Activated effector memory CD4-positive, alpha-beta T cell treated with anti-CD3 and anti-CD28 coated beads, Interleukin-2, amount 50 U/mL, for 16 hours (primary cell): ENCODE measurements at regions not wholly inside any gene's neighbourhood (a gene's known extent, or its start where the extent isn't known, plus 50 kb on each side); places are given as distances from the start of the nearest gene placed in this dataset.
"Not testable (repeated sequence)": the region's sequence is repeated elsewhere in the genome, so short reads cannot be mapped to it uniquely, and the experiment has no call there.

ENCODE experiments used
- DNase-seq: peaks from one replicate; pipeline ENCODE4 v3.0.0-alpha.2; 2020

DNA sequence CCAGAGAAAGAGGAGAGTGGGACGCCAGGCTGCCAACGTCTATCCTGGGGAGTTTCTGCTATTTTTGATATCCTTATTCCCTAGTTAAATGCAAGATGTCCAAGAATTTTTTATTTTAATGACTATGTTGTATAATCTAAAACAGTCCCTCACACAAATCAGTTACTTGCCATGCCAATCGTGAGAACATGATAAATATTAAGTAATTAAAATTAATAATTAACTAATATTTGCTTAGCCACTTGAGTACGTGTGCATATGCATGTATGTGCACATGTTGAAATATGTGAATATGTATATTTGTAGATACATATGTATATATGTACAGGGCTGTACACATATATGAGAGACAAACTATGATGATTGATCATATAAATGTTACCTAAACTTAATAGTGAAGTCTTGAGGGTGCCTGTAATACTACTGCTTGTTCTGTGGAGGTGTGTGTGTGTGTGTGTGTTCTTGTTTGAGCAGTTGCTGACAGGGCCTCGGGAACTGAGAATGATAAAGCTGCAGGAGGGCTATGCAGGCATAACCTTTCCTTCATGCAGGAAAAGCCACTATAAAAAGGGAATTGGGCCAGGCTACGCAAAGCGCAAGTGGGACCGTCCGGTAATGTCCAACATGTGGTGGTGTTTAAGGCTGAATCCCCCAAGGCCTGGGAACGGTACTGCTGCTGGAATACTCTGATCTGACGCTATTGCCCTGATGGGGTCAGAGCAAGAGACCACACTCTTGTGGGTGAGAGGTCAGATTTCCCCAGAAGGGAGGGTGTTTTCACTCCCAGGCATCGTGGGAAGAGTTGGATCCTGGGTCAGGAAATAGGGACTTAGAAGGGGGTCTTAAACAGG is 148.3 kb upstream of the TBX18 start:
- DNase-seq, result no peak

DNA sequence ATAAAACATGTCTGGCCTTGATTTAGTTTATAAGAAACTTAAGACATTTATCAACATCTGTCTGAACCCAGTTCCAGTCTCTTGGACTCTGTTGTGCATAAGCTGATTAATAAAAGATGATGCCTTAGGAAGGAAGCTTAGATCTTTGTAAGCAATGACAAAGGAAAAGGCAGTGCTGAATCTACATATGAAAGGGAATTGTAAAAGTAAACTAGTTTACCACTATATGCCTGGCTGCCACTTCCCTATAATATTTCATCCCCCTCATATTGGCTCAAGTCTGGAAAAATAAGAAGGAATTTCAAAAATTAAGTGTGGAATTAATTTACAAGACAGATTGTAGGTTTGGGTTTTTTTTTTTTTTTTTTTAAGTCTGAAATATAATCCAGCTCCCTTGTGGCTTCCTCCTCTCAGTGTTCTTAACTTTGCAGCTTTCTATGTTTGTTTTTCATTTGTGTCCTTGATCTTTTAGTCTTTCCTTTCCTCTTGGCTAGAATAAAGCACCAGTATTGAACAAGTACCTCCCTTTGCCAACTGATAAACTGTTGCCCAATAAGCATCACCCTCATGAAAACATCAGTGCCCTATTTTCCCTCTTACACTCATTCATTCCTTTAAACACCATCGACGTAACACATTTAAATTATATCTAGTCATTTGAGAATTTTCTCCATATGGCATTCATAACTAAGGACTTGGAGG is 146.7 kb upstream of the TBX18 start:
- no peak for DNase-seq

DNA sequence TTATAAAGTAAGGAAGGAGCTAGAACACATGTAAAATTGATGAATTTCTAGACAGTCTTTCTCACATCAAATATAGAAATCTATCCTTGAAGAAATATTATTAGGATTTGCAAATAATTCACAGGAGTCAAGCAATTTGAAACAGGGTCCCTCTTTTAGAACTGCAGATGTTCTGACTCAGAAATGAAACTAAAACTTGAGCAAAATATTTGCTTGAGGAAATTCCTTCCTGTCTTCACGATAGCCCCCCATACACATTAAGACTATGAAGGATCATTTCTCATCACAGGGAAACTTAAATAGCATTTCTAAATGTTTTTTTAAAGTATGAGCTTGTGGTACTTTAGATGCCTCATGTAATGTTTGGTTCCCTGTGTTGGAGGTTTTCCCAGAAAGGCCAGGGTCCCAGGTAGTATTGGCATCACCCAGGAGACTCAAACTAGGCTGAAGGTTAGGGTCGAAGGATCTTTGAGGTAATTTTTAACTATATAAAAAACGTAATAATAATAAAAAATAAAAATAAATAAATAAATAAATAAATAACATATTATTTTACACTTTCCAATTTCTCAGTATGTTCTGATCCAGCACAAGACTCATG is 144.0 kb upstream of the TBX18 start:
- DNase-seq, result no peak

DNA sequence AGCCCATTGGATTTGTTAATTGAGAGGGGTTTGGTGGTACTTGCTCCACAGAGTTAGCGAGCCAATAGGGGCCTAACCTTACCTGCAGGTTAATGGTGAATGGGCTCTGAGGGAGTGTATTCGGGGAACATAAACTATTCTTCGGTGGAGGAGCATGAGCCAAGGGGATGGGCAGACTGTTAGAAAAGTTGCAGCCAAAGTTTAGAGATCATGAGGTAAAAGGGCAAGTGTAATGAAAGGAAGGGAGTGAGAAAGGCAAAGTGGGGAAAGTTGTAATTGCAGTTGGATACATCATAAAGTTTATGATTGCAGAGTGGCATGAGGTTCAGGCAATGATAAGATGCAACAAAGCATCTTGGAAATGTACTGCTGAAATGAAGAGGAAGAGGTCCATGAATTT is 142.1 kb upstream of the TBX18 start:
- DNase-seq, result no peak

DNA sequence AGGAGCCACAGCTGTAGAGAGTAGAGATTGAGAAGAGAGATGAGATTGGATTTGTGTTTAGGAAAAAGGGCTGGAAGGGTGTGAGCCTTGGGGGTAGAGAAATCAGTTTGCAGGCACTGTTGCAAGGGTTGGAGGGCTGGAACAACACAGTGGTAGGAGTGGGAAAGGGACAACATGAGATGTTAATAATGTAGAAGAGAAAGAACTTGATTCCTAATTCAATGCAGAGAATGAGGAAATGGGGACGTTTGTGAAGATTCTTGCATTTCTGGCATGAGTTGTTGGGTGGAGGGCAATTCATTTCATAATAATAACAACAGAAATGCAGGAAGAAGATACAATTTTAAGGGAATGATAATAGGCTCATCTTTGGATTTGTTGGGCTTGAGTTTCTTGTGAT is 141.4 kb upstream of the TBX18 start:
- DNase-seq, result no peak

DNA sequence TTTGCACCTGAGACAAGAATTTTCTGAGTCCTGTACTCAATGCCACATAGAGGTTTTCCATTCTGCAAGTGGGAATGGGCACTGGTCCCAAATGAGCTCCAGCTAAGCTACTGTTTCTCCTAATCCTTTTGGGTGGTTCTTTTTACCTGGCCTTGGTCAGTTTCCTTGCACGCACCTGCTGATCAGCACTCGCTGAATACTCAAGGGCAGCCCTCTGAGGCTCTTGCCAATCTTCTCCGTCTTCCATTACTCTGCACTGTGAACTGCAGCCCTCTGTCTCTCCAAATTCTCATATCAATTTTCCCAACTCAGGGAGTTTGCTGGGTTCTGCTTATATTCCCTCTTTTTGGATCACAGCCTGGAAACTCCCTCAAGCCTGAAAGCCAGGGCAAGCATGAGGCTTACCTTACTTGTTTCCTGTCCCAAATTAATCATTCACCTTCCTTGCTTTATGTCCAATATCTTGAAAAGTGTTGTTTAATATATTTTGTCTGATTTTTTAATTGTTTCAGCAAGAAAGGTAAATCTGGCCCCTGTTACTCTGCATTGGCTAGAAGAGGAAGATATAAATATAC is 138.0 kb upstream of the TBX18 start:
- DNase-seq, result no peak

DNA sequence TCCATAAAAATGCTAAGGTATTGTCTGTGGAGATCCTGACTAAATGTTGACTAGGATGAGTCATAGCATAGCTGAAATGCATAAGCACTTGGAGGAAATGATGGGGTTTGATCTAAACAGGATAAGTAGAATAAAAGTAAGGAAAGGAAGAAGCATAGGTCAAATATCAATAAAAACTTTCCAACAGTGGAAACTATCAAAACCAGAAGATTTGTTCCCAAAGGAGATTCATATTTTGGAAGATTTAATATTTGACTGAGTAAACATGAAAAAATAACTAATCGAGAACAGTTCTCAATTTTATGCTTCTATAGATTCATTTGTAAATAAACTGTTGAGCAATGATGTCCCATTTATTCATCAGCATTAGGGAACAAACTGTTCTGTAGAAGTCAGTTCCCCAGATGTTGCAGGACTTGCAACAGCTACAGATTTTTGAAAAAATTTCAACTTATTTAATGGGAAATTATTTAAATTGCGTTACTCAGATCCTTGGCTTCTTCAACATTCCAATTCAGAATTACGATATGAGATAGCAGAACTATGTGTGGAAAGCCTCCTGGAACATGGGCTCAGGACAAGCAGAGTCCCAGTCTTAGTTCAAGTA is 133.7 kb upstream of the TBX18 start:
- DNase-seq, result no peak

DNA sequence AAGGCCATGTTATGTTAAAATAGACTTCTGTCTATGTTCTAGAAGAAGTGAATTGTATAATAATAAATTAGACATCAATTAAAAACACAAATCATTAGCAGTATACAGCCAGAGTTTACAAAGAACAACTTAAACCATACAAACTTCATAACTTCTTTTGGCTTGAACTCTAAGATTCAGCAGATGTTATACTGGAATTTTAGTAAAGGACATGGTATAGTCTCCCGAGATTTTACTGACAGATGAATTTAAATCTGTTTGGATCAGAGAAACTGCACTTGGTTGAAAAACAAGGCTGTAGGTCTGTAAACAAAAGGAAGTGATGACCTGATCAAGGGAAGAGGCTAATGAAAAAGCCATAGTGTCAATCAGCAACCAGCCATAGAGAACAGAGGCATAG is 132.6 kb upstream of the TBX18 start:
- DNase-seq, result no peak

DNA sequence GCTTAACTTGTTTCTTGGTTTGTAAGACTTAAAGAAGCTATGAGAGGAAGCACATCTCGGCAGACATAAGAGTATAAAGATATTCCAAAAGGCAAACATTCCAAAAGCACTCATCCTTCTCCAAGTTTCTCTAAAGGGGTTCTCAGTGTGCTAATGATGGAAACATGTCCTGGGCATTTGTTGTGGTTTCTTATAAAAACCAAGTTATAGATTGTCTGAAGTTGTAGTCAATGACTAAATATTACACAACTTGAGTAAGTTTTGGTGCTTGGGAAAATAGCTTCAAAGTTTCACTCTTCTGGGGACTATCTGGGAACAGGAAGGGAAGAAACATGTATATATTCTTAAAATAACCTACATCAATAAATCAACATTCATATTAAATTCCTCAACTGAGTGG is 128.3 kb upstream of the TBX18 start:
- no peak for DNase-seq

DNA sequence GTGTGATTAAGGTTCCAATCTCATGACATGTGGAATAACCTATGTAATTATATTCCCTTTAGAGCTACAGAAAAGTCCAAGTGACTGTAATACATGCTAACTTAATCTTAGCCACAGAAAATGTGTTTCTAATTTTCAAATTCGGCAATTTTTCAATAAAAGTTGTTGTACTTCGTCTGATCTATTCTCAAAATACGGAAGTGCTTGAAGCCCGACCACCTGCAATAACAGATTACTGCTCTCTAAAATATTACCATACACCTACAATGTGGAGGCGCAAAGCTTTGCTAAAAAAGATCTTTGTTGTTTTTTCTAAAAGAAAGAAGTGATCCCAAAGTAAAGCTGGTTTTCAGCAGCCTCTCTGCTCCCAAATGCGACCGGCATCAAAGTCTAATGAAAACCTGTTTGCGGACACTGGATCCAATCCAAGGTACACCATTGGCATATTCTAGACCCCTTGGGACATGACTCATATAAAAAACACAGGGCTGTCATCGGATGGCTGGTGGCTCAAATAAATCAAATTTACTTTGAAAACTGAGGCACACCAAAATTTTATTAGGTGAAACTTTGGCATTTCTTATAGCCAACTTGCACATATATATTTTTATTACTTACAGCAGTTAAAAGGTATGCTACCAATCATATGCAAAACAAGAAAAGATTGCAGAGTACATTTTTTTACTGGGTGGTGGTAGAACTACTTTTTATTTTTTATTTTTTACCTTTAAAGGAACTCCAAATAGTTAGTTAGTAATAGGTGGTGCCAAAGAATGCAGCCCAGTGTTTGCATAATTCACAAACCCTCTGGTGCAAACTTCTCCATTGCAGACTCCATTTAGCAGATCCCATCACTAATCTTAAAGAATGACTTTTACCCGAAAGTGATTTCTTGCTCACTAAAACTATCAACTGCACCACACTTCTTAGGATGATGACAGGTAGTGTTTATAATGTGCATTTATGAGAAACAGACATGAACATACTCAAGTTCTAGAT is 118.7 kb upstream of the TBX18 start:
- no peak for DNase-seq

DNA sequence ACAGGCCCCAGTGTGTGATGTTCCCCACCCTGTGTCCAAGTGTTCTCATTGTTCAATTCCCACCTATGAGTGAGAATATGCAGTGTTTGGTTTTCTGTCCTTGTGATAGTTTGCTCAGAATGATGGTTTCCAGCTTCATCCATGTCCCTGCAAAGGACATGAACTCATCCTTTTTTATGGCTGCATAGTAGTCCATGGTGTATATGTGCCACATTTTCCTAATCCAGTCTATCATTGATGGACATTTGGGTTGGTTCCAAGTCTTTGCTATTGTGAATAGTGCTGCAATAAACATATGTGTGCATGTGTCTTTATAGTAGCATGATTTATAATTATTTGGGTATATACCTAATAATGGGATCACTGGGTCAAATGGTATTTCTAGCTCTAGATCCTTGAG is 115.0 kb upstream of the TBX18 start:
- DNase-seq, result not testable (repeated sequence)

DNA sequence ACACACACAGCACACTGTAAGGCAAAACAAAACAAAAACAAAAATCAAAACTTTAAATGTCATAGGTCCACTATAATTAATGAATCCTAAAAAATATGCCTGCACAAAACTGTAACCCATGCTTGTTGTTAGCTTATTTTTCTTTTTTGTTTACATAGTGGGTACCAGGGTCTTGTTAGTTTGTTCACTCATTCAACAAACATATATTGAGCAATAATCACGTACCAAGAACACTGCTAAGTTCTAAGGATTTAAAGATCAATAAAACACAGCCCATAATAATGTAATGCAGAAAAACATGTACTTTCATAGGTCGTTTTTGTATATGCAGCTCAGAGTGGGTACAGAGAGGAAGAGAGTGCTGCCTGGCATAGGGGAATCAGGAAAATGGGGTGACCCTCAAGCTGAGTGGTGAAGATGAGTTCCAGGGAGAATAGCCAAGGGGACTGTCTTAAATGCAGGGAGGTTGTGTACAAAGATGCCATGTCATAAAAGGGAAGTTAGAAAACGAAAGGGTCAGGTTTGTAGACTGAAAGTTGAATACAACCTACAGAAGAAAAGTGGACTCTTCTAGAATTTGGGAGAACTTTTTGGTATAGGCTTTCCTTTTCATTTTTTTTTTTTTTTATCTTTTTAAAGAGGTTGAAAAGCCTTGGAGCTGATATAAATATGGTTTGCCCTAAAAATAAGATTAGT is 113.3 kb upstream of the TBX18 start:
- no peak for DNase-seq

DNA sequence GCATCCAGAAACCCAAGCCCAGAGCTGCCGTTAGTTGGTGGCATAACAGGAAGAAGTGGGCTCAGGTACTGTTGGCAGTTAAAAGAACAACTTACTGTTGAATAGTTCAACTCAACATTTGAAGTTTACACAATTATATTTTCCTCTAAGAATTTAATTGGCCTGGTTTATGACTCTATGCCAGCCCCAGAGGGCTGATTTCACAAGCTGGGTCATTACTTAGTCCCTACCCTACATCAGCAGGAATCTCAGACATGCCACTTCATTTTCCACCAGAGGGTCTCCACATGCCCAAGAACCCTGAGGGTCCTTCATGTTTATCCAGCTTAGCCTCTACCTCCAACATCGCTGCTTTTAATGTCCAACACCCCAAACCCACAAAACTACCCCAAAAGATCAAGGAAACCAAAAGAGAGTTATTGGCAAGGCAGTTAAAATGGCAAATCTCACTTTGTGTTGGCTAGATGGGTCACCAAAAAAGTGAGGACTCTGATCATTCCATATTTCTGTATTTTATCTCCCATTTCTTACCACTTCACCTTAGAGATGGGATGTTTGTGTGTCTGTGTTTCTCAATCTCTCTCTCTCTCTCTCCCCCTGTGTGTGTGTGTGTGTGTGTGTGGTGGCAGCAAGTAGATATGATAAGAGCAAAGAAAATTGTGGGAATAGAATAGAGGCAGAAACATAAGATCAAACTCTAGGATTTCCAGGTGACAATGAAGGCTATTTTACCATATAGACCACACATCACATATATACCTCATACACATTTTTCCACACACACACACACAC is 112.5 kb upstream of the TBX18 start:
- no peak for DNase-seq

DNA sequence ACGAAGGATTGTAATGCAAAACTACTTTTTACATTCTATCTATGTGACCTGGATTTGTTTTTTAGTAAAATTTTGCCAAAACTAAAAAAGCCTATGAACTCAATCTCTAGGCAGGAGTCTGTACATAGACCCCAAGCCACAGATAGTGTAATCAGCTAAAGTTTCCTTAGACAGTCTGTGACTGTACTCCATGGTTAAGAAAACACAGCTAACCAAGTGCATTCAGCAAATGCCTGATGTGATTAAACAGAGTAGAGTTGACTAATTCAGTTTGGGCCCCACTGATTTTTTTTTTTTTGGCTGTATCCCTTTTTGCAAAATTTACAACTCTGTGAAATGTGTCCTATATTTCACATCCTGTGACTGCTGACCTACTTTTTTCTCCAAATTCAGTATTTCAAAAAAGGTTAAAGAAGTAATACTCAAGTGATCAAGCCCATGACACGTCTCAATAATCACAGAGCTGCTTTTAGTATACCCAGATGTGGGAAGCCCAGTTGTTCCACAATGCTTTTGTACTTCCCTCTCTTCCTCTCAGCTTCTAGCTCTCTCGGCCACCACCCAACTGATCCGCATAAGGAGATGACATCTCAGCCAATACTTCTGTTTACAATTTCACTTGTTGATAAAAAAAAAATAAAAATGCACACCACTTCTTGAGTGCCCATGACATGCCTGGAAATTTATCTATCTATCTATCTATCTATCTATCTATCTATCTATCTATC is 108.8 kb upstream of the TBX18 start:
- DNase-seq, result no peak

DNA sequence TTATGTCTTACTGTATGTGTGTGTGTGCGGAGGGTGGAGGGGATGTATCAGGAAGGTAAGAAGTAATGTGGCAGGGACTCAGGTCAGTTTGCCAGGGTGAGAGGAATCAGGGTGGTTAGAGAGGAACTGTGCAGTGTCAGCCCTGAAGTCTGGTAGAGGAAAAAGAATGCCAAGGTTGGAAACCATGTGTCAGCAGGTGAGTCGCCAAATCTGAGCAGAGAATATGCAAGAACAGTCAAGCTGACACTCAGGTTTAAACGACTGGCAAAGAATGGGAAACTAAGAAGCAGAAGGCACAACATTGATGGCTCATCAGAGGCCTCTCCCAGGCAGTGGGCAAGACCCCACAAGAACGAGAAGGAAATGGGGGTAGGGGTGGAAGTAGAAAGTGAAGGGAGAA is 107.5 kb upstream of the TBX18 start:
- no peak for DNase-seq

DNA sequence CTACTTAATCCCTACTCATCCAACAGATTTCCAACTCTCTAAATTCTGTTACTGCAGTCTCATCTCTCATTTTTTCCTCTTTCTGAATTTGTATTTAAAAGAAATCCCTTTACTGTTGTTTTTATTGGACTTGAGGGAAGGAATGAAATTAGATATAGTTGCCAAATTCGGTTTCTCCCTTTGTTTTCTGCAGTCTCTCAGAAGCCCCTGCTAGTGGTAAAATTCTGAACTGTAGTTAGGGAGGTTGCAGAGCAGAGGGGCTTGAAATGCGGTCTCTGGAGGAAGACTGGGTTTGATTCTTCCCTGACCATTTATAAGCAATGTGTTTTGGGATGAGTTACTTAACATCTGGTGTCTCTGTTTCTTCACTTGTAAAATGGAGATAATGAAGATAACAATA is 106.3 kb upstream of the TBX18 start:
- DNase-seq, result no peak

DNA sequence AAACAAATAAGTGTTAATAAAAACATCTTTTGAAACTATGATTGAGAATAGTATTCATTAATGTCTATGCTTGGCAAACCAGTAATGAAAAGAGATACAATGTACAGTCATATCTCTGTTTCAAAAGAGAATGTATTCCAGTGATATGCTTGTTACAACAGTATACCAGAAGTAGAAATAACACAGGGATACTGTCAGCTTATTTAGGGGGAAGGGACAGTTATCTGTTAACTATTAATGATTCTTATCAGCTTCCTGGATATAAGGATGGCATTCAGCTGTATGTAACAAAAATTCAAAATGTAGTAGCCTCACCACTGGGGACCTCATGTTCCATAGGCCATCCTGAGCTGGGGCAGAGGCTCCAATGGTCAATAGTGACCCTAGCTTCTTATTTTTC is 103.8 kb upstream of the TBX18 start:
- no peak for DNase-seq

DNA sequence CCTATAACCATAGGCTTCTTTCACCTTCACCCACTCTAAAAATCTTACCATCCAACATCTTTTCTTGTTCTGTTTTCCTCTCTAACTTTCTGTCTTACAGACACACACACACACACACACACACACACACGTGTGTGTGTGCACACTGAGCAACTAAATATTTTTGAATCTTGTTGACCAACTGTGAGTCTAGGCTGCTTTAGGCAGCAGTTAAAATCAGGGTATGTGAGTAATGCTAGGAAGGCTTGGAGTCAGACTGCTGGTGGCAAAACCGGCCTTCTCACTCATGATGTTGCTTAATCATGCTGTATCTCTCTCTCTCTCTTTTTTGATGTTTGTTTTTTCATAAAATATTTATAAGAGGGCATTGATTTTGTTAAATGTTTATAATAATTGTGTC is 103.1 kb upstream of the TBX18 start:
- DNase-seq, result no peak

DNA sequence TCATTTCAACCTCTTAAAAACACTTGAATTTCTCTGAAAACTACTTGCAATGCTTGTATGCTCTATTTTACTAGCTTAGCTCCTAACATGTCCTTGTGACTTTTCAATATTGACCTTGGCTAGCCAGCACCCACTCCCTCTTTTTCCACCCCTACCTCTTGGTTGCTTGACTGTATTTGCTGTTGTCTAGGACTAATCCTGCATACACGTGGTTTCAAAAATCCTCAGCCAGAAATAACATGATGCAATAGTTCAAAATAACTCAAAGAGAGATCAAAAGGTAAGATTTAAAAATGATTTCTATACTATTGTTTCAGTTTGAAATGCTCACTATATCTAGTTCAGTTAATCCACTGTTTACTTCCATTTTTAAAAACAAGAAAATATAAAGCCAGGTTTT is 102.3 kb upstream of the TBX18 start:
- DNase-seq, result no peak

DNA sequence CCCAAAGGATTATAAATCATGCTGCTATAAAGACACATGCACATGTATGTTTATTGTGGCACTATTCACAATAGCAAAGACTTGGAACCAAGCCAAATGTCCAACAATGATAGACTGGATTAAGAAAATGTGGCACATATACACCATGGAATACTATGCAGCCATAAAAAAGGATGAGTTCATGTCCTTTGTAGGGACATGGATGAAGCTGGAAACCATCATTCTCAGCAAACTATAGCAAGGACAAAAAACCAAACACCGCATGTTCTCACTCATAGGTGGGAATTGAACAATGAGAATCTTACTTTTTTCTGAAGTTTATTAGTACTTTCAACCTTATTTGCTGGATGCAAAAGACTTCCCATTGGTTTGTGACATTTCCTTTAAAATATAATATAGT is 101.0 kb upstream of the TBX18 start:
- DNase-seq, result not testable (repeated sequence)
